ENCODE measurements at regions not wholly inside any gene's neighbourhood (a gene's known extent, or its start where the extent isn't known, plus 50 kb on each side); places are given as distances from the start of the nearest gene placed in this dataset.

- TF ChIP-seq CTCF (IDR thresholded peaks at IDR 0.05) (no peak), POLR2A (IDR thresholded peaks at IDR 0.05) (no peak)
Measured at GRCh38 chr6:138017166-138017757, 90.0 kb downstream of the PERP start.

All from uterus (tissue), 2 donors.